Endothelial cell of umbilical vein (primary cell): ENCODE measurements at regions not wholly inside any gene's neighbourhood (a gene's known extent, or its start where the extent isn't known, plus 50 kb on each side); places are given as distances from the start of the nearest gene placed in this dataset.

Experiments used
- BruUV-seq: library from RNA; stranded (reverse); fragments of 400-500 nt; replicated peaks from 2 replicates; lab custom pipeline; 2021; lab: Mats Ljungman, UMichigan
- CTCF ChIA-PET: fragments of 300-600, 350-600 bp; sonication (Branson Sonifier 250); formaldehyde crosslinking; loops from one replicate; lab custom pipeline; 2021; ENCODE audit warnings: antibody characterized with exemption, inconsistent platforms; lab: Charles Lee
- POLR2A ChIA-PET: fragments of 300-600, 350-600 bp; sonication (Branson Sonifier 250); formaldehyde crosslinking; loops from one replicate; lab custom pipeline; 2021; ENCODE audit warnings: antibody characterized with exemption, inconsistent platforms; lab: Charles Lee
- DNase-seq: peaks from one replicate; pipeline ENCODE4 v3.0.0-alpha.2; 2011; ENCODE audit warnings: low read depth, low spot score
- FAIRE-seq: peaks from 2 replicates; lab custom pipeline; 2011; peaks lifted over from hg19 to GRCh38; lab: Jason Lieb, UNC
- H2AFZ ChIP-seq: 2 replicates; pipeline ENCODE4 v1.6.0; 2012; ENCODE audit warnings: low read depth, low read length, control low read depth, inconsistent platforms
- H3K27ac ChIP-seq: 2 replicates; pipeline ENCODE4 v1.5.1; 2011; ENCODE audit warnings: low read depth, mild to moderate bottlenecking, control low read depth, low read length, moderate library complexity; ENCODE audit not compliant: insufficient read depth
- H3K27me3 ChIP-seq, 2 experiments: 2 replicates each; pipeline versions ENCODE4 v1.6.0 to v1.6.1; 2011; ENCODE audit warnings: low read length in 2 of 2, mixed read lengths in 1 of 2; ENCODE audit not compliant: control insufficient read depth in 2 of 2, insufficient read depth in 2 of 2
- H3K36me3 ChIP-seq, 2 experiments: 2 replicates in 1 of 2; 3 replicates in 1 of 2; pipeline ENCODE4 v1.5.1; 2011; ENCODE audit warnings: low read length in 2 of 2, mild to moderate bottlenecking in 1 of 2, moderate library complexity in 1 of 2; ENCODE audit not compliant: control insufficient read depth in 2 of 2, insufficient read depth in 2 of 2; ENCODE audit errors: extremely low read depth in 1 of 2
- H3K4me1 ChIP-seq: 3 replicates; pipeline ENCODE4 v1.5.1; 2011; ENCODE audit warnings: mild to moderate bottlenecking, low read length; ENCODE audit not compliant: control insufficient read depth, insufficient read depth; ENCODE audit errors: extremely low read depth
- H3K4me2 ChIP-seq: 2 replicates; pipeline ENCODE4 v1.6.1; 2011; ENCODE audit warnings: low read length, control low read depth, mixed read lengths; ENCODE audit not compliant: insufficient read depth
- H3K4me3 ChIP-seq, 3 experiments: fragments of 200-600 bp in 1 of 3; sonication (generic), shearing (Covaris generic) in 1 of 3; replicated peaks in 1 of 3; 2 replicates each; pipeline ENCODE4 v1.5.1; 2011 to 2016; ENCODE audit warnings: control low read depth in 3 of 3, low read length in 3 of 3, mild to moderate bottlenecking in 2 of 3, inconsistent platforms in 1 of 3, low read depth in 1 of 3, moderate library complexity in 1 of 3; ENCODE audit not compliant: insufficient read depth in 1 of 3
- H3K79me2 ChIP-seq: 2 replicates; pipeline ENCODE4 v1.6.0; 2012; ENCODE audit warnings: low read length, inconsistent platforms; ENCODE audit not compliant: control insufficient read depth, insufficient read depth
- H3K9ac ChIP-seq: replicated peaks from 2 replicates; pipeline ENCODE3; 2011; ENCODE audit warnings: low read length, control low read depth; ENCODE audit not compliant: insufficient read depth; ENCODE audit errors: extremely low read depth
- H3K9me1 ChIP-seq: replicated peaks from 3 replicates; pipeline ENCODE4 v1.6.0; 2011; ENCODE audit warnings: mild to moderate bottlenecking, low read length; ENCODE audit not compliant: control insufficient read depth, insufficient read depth; ENCODE audit errors: extremely low read depth
- H3K9me3 ChIP-seq: replicated peaks from 2 replicates; pipeline ENCODE4 v1.5.1; 2012; ENCODE audit warnings: low read length, inconsistent platforms; ENCODE audit not compliant: control insufficient read depth, insufficient read depth
- H4K20me1 ChIP-seq: replicated peaks from 2 replicates; pipeline ENCODE3; 2011; ENCODE audit warnings: mild to moderate bottlenecking, low read length; ENCODE audit not compliant: control insufficient read depth, insufficient read depth; ENCODE audit errors: extremely low read depth
- CTCF ChIP-seq, 2 donors: IDR thresholded peaks; 1 replicate in 1 of 2; 2 replicates in 1 of 2; pipeline ENCODE4 v1.5.1; 2011; ENCODE audit warnings: low read length in 2 of 2, mild to moderate bottlenecking in 2 of 2, moderate library complexity in 2 of 2, control low read depth in 1 of 2, inconsistent platforms in 1 of 2, low read depth in 1 of 2; ENCODE audit not compliant: insufficient read depth in 1 of 2; ENCODE audit errors: extremely low read depth in 1 of 2
- EZH2 ChIP-seq: IDR thresholded peaks from 2 replicates; pipeline ENCODE4 v1.6.1; 2012; ENCODE audit warnings: borderline replicate concordance, low read depth, mild to moderate bottlenecking, moderate library complexity, low read length, inconsistent platforms; ENCODE audit not compliant: severe bottlenecking
- FOS ChIP-seq: IDR thresholded peaks from 2 replicates; pipeline ENCODE4 v1.6.1; 2011; ENCODE audit warnings: mild to moderate bottlenecking, low read length, moderate library complexity, borderline replicate concordance; ENCODE audit not compliant: insufficient read depth
- GATA2 ChIP-seq: IDR thresholded peaks from 2 replicates; pipeline ENCODE4 v1.7.0; 2011; ENCODE audit warnings: low read depth, mild to moderate bottlenecking, moderate library complexity, mixed read lengths, low read length; ENCODE audit not compliant: insufficient read length, insufficient read depth
- JUN ChIP-seq: IDR thresholded peaks from 2 replicates; pipeline ENCODE4 v1.6.1; 2011; ENCODE audit warnings: borderline replicate concordance, low read depth; ENCODE audit not compliant: insufficient read length, insufficient read depth
- MAX ChIP-seq: IDR thresholded peaks from 2 replicates; pipeline ENCODE4 v1.6.1; 2011; ENCODE audit not compliant: insufficient read depth, insufficient read length
- MYC ChIP-seq: IDR thresholded peaks from one replicate; pipeline ENCODE4 v1.6.1; 2011; ENCODE audit warnings: mild to moderate bottlenecking, low read depth, low read length
- POLR2A ChIP-seq: IDR thresholded peaks from 2 replicates; pipeline ENCODE4 v1.6.1; 2012; ENCODE audit warnings: low read depth, mild to moderate bottlenecking, control low read depth, low read length
- POLR2AphosphoS5 ChIP-seq: IDR thresholded peaks from 2 replicates; pipeline ENCODE4 v1.6.1; 2012; ENCODE audit warnings: low read depth, mild to moderate bottlenecking, control low read depth, low read length, moderate library complexity; ENCODE audit not compliant: insufficient read depth
- dilution Hi-C: fragments of 300-500 bp; cut with MboI; formaldehyde crosslinking; loops from one replicate; pipeline ENCODE4 v1.15.0; 2019; ENCODE audit warnings: low sequenced_read_pairs; ENCODE audit not compliant: extremely low pct_ligation_motif_present
- intact Hi-C: fragments of 100-400 bp; cut with micrococcal nuclease; formaldehyde crosslinking; loops from one replicate; pipeline ENCODE4 v1.10.0; 2022

GRCh38 chr1:80657044-80657643 is 1143.6 kb upstream of the ADGRL2 start:
- Histone ChIP-seq H3K79me2 (no peaks in the 10 kb centered on the region), H3K9ac (no peak overlapping the region), H3K27me3 (no peaks in the 10 kb centered on the region), H3K9me1 (peaks cover 3% of the 10 kb centered on the region), H3K36me3 (no peaks in the 10 kb centered on the region), H3K9me3 (no peaks in the 10 kb centered on the region), H4K20me1 (no peaks in the 10 kb centered on the region), H2AFZ (no peak overlapping the region), H3K4me1 (no peaks in the 10 kb centered on the region), H3K4me3 (no peak overlapping the region), H3K4me2 (no peak overlapping the region), H3K27ac (no peak overlapping the region)
- FAIRE-seq = no peak
- POLR2A ChIA-PET = no interaction called here
- intact Hi-C loops = no loop called here
- no peak for TF ChIP-seq JUN
- no peak for TF ChIP-seq POLR2AphosphoS5
- BruUV-seq = no TSS peak
- DNase-seq = no peak
- dilution Hi-C loops = no loop called here
- CTCF ChIA-PET = interaction anchor here (0.8 to 2.1 kb wide), 4 partner anchors 10 to 68 kb away, joined by 3 to 7 read pairs (median 3); no protein-coding TSS in a partner anchor

GRCh38 chr1:80656641-80657040 is 1144.1 kb upstream of the ADGRL2 start:
- H3K27me3 ChIP-seq = no peaks in the 10 kb centered on the region
- H3K4me2 ChIP-seq = no peak overlapping the region
- H3K4me3 ChIP-seq = no peak overlapping the region
- ChIA-PET POLR2A (no interaction called here), CTCF (interaction anchor here (0.8 to 2.1 kb wide), 4 partner anchors 10 to 68 kb away, joined by 3 to 7 read pairs (median 3); no protein-coding TSS in a partner anchor)
- intact Hi-C loops (no loop called here), dilution Hi-C loops (no loop called here)
- H3K9me3 ChIP-seq = no peaks in the 10 kb centered on the region
- no TSS peak for BruUV-seq
- H3K36me3 ChIP-seq = no peaks in the 10 kb centered on the region
- H3K79me2 ChIP-seq = no peaks in the 10 kb centered on the region
- no peak for DNase-seq
- no peak for FAIRE-seq
- no peaks in the 10 kb centered on the region for H3K4me1 ChIP-seq
- no peak for TF ChIP-seq GATA2
- TF ChIP-seq FOS = no peak
- TF ChIP-seq CTCF (IDR thresholded peaks at IDR 0.05; ENCODE audit: extremely low read depth in 1 of 2, insufficient read depth in 1 of 2, low read depth in 1 of 2, low read length in 2 of 2) = no peak
- no peak for TF ChIP-seq POLR2AphosphoS5
- TF ChIP-seq EZH2 = no peak
- no peak for TF ChIP-seq JUN
- TF ChIP-seq MAX = no peak
- no peak for TF ChIP-seq MYC
- TF ChIP-seq POLR2A = no peak
- H3K9ac ChIP-seq = no peak overlapping the region
- H4K20me1 ChIP-seq = no peaks in the 10 kb centered on the region
- no peak overlapping the region for H3K27ac ChIP-seq
- peaks cover 3% of the 10 kb centered on the region for H3K9me1 ChIP-seq
- H2AFZ ChIP-seq = no peak overlapping the region
